ENCODE measurements at regions not wholly inside any gene's neighbourhood (a gene's known extent, or its start where the extent isn't known, plus 50 kb on each side); places are given as distances from the start of the nearest gene placed in this dataset.

- Histone ChIP-seq H3K27ac (ENCODE audit: low read depth, low read length, poor library complexity, severe bottlenecking) (no peak overlapping the region), H3K9me3 (ENCODE audit: low read depth, low read length, poor library complexity, severe bottlenecking) (no peaks in the 10 kb centered on the region), H3K36me3 (ENCODE audit: insufficient read depth, low read length, poor library complexity, severe bottlenecking) (no peaks in the 10 kb centered on the region), H3K4me1 (ENCODE audit: insufficient read depth, low read length, poor library complexity, severe bottlenecking) (peaks cover 18% of the 10 kb centered on the region), H3K4me3 (ENCODE audit: low read depth, low read length, poor library complexity, severe bottlenecking) (no peak overlapping the region), H3K27me3 (replicated peaks; ENCODE audit: insufficient read depth, low read depth, low read length, poor library complexity) (no peaks in the 10 kb centered on the region)
- DNase-seq (ENCODE audit: low spot score): no peak
- CTCF ChIA-PET: no interaction called here
- no peak for TF ChIP-seq EZH2 (IDR thresholded peaks at IDR 0.05; ENCODE audit: borderline replicate concordance, low read depth, low read length, poor library complexity, severe bottlenecking)
- TF ChIP-seq, protein P1, sequence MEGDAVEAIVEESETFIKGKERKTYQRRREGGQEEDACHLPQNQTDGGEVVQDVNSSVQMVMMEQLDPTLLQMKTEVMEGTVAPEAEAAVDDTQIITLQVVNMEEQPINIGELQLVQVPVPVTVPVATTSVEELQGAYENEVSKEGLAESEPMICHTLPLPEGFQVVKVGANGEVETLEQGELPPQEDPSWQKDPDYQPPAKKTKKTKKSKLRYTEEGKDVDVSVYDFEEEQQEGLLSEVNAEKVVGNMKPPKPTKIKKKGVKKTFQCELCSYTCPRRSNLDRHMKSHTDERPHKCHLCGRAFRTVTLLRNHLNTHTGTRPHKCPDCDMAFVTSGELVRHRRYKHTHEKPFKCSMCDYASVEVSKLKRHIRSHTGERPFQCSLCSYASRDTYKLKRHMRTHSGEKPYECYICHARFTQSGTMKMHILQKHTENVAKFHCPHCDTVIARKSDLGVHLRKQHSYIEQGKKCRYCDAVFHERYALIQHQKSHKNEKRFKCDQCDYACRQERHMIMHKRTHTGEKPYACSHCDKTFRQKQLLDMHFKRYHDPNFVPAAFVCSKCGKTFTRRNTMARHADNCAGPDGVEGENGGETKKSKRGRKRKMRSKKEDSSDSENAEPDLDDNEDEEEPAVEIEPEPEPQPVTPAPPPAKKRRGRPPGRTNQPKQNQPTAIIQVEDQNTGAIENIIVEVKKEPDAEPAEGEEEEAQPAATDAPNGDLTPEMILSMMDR (conservative IDR thresholded peaks at IDR 0.05; ENCODE audit: low read depth, low read length): no peak
- POLR2A ChIA-PET (ENCODE audit: low non-redundant PET): no interaction called here
- no TSS peak for BruUV-seq (replicated peaks)
- intact Hi-C loops (cut with micrococcal nuclease; ENCODE audit: unreplicated experiment): no loop called here
Observed at GRCh38 chr1:234543442-234544086, 64.6 kb upstream of the TARBP1 start.

DNA sequence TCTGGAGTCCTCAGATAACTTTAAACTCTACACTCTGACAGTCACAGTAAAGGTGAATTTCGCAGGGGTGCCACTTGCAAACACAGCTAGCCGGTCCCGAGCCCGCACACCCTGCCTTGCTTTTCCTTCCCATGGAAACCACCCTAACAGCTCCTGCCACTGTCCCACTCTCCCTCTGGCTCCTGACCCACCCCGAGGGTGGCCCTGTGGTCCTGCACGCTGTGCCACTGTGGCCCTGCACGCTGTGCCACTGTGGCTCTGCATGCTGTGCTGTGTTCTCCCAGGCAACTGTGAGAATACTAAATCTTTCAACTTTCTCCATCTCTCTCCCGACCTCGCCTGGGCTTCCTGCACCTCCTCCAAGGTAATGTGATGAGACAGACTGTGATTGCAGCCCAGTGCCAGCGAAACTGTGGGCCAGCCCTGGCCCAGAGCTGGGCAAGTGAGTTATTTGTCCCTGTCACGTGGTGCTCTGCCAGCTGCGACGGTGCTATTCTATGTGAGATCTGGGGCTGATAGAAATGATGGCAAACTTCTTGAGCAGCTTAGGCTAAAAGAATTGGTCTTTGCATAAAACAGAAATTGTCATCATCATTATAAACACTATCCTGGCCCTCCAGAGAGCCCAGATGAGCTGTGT, 63.4 kb upstream of the TARBP1 start:
- intact Hi-C loops (cut with micrococcal nuclease; ENCODE audit: unreplicated experiment): no loop called here
- Histone ChIP-seq H3K27me3 (replicated peaks; ENCODE audit: insufficient read depth, low read depth, low read length, poor library complexity) (no peaks in the 10 kb centered on the region), H3K36me3 (ENCODE audit: insufficient read depth, low read length, poor library complexity, severe bottlenecking) (no peaks in the 10 kb centered on the region), H3K4me3 (ENCODE audit: low read depth, low read length, poor library complexity, severe bottlenecking) (no peak overlapping the region), H3K4me1 (ENCODE audit: insufficient read depth, low read length, poor library complexity, severe bottlenecking) (peaks cover 24% of the 10 kb centered on the region), H3K9me3 (ENCODE audit: low read depth, low read length, poor library complexity, severe bottlenecking) (no peaks in the 10 kb centered on the region), H3K27ac (ENCODE audit: low read depth, low read length, poor library complexity, severe bottlenecking) (no peak overlapping the region)
- ChIA-PET CTCF (no interaction called here), POLR2A (ENCODE audit: low non-redundant PET) (no interaction called here)
- BruUV-seq (replicated peaks): no TSS peak
- no peak for DNase-seq (ENCODE audit: low spot score)
- no peak for TF ChIP-seq EZH2 (IDR thresholded peaks at IDR 0.05; ENCODE audit: borderline replicate concordance, low read depth, low read length, poor library complexity, severe bottlenecking)
- TF ChIP-seq, protein P1 (conservative IDR thresholded peaks at IDR 0.05; ENCODE audit: low read depth, low read length): no peak

DNA sequence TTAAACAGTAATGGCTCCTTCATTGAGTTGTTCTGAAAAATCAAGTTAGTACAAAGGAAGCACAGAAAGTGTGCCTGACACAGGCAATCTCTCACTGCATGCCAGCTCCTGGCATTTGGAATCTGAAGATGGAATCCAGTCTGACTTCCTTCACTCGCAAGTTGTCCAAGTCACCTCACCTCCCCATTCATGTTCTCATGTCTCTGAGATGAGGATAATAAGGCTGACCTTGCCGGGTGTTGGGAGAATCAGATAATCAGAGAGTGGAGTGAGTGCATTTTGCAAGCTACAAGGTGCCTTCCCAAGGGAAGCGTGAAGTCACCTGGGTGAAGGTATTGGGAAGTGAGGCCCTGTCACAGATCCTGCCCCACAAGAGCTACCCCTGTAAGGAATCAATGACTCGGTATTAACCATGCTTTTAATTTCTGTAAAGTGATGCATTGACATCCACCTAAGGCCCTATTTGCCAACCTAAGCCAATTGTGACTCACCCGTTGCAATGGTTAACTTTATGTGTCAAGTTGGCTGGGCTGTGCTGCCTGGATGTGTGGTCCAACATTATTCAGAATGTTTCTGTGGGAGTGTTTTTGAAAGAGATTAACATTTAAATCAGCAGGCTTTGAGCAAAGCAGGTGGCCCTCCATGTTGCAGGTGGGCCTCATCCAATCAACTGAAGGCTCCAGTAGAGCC, 62.5 kb upstream of the TARBP1 start:
- Histone ChIP-seq H3K9me3 (ENCODE audit: low read depth, low read length, poor library complexity, severe bottlenecking) (no peaks in the 10 kb centered on the region), H3K36me3 (ENCODE audit: insufficient read depth, low read length, poor library complexity, severe bottlenecking) (no peaks in the 10 kb centered on the region), H3K27me3 (replicated peaks; ENCODE audit: insufficient read depth, low read depth, low read length, poor library complexity) (no peaks in the 10 kb centered on the region), H3K27ac (ENCODE audit: low read depth, low read length, poor library complexity, severe bottlenecking) (no peak overlapping the region), H3K4me1 (ENCODE audit: insufficient read depth, low read length, poor library complexity, severe bottlenecking) (peaks cover 33% of the 10 kb centered on the region), H3K4me3 (ENCODE audit: low read depth, low read length, poor library complexity, severe bottlenecking) (no peak overlapping the region)
- ChIA-PET POLR2A (ENCODE audit: low non-redundant PET) (no interaction called here), CTCF (no interaction called here)
- no peak for DNase-seq (ENCODE audit: low spot score)
- no TSS peak for BruUV-seq (replicated peaks)
- intact Hi-C loops (cut with micrococcal nuclease; ENCODE audit: unreplicated experiment): no loop called here
- TF ChIP-seq, protein P1 (conservative IDR thresholded peaks at IDR 0.05; ENCODE audit: low read depth, low read length): no peak
- no peak for TF ChIP-seq EZH2 (IDR thresholded peaks at IDR 0.05; ENCODE audit: borderline replicate concordance, low read depth, low read length, poor library complexity, severe bottlenecking)

All from A673 (cell line).